MCF 10A (cell line): ENCODE measurements at regions not wholly inside any gene's neighbourhood (a gene's known extent, or its start where the extent isn't known, plus 50 kb on each side); places are given as distances from the start of the nearest gene placed in this dataset.

Source experiments
- BruUV-seq: library from RNA; stranded (reverse); fragments of 400-500 nt; replicated peaks from 2 replicates; lab custom pipeline; 2021; lab: Mats Ljungman, UMichigan
- CTCF ChIA-PET: fragments of 300-600 bp; sonication (Branson Sonifier 250); formaldehyde crosslinking; extraction: SDS; loops from one replicate; lab custom pipeline; 2021; ENCODE audit warnings: antibody characterized with exemption, inconsistent platforms; lab: Yijun Ruan, JAX
- POLR2A ChIA-PET: fragments of 300-600, 350-650 bp; sonication (Branson Sonifier 250); formaldehyde crosslinking; extraction: SDS; loops from one replicate; lab custom pipeline; 2020; ENCODE audit warnings: antibody characterized with exemption, inconsistent platforms; lab: Yijun Ruan, JAX
- DNase-seq: peaks from one replicate; pipeline ENCODE4 v3.0.0-alpha.2; 2018; ENCODE audit not compliant: unreplicated experiment
- H3K27ac Mint-ChIP-seq: one replicate; pipeline ENCODE4 v1.8.0; 2022; ENCODE audit warnings: mild to moderate bottlenecking, low read depth, mixed read lengths; ENCODE audit not compliant: unreplicated experiment
- H3K27me3 Mint-ChIP-seq: one replicate; pipeline ENCODE4 v1.8.0; 2022; ENCODE audit warnings: mixed read lengths; ENCODE audit not compliant: insufficient read depth, unreplicated experiment
- H3K36me3 Mint-ChIP-seq: one replicate; pipeline ENCODE4 v1.8.0; 2022; ENCODE audit warnings: mild to moderate bottlenecking, moderate library complexity, mixed read lengths; ENCODE audit not compliant: insufficient read depth, unreplicated experiment
- H3K4me1 Mint-ChIP-seq: one replicate; pipeline ENCODE4 v1.8.0; 2022; ENCODE audit warnings: mixed read lengths; ENCODE audit not compliant: insufficient read depth, unreplicated experiment
- H3K4me3 Mint-ChIP-seq: one replicate; pipeline ENCODE4 v1.8.0; 2022; ENCODE audit warnings: mild to moderate bottlenecking, moderate library complexity, mixed read lengths; ENCODE audit not compliant: unreplicated experiment
- H3K9me3 Mint-ChIP-seq: one replicate; pipeline ENCODE4 v1.8.0; 2022; ENCODE audit warnings: mixed read lengths; ENCODE audit not compliant: unreplicated experiment
- intact Hi-C: fragments of 100-400 bp; cut with micrococcal nuclease; formaldehyde crosslinking; loops from 2 replicates; pipeline ENCODE4 v1.14.1; 2022
- TF ChIP-seq, protein P1 (sequence below): fragments of 200-600 bp; IDR thresholded peaks from one replicate; pipeline ENCODE4 v1.8.0; 2022; ENCODE audit warnings: antibody characterized with exemption, mild to moderate bottlenecking; ENCODE audit not compliant: unreplicated experiment

DNA sequence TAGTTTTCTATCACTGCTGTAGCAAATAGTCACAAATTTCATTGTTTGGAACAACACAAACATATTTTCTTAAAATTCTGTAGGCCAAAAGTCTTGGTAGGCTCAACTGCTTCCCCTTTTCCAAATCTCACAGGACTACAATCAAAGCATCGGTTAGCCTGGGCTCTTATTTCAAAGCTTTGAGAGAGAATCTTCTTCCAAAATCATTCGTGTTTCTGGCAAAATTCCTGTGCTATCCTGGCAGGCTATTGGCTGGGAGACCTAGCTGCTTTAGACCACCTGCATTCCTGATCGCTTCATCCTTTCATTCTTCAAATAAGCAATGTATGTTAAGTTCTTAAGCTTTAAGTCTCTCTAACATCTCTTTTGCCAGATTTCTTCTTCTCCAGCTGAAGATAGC lies 629.8 kb upstream of the CDH18 start:
- no TSS peak for BruUV-seq
- Mint-ChIP-seq H3K27ac (no peak overlapping the region), H3K27me3 (no peaks in the 10 kb centered on the region), H3K4me3 (no peak overlapping the region), H3K36me3 (no peaks in the 10 kb centered on the region), H3K4me1 (no peaks in the 10 kb centered on the region), H3K9me3 (no peaks in the 10 kb centered on the region)
- POLR2A ChIA-PET = no interaction called here
- intact Hi-C loops = no loop called here
- DNase-seq = no peak
- CTCF ChIA-PET = interaction anchor here (0.6 kb wide), 1 partner anchor 389 kb away, joined by 3 read pairs; no protein-coding TSS in a partner anchor
- TF ChIP-seq, protein P1, sequence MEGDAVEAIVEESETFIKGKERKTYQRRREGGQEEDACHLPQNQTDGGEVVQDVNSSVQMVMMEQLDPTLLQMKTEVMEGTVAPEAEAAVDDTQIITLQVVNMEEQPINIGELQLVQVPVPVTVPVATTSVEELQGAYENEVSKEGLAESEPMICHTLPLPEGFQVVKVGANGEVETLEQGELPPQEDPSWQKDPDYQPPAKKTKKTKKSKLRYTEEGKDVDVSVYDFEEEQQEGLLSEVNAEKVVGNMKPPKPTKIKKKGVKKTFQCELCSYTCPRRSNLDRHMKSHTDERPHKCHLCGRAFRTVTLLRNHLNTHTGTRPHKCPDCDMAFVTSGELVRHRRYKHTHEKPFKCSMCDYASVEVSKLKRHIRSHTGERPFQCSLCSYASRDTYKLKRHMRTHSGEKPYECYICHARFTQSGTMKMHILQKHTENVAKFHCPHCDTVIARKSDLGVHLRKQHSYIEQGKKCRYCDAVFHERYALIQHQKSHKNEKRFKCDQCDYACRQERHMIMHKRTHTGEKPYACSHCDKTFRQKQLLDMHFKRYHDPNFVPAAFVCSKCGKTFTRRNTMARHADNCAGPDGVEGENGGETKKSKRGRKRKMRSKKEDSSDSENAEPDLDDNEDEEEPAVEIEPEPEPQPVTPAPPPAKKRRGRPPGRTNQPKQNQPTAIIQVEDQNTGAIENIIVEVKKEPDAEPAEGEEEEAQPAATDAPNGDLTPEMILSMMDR = no peak

DNA sequence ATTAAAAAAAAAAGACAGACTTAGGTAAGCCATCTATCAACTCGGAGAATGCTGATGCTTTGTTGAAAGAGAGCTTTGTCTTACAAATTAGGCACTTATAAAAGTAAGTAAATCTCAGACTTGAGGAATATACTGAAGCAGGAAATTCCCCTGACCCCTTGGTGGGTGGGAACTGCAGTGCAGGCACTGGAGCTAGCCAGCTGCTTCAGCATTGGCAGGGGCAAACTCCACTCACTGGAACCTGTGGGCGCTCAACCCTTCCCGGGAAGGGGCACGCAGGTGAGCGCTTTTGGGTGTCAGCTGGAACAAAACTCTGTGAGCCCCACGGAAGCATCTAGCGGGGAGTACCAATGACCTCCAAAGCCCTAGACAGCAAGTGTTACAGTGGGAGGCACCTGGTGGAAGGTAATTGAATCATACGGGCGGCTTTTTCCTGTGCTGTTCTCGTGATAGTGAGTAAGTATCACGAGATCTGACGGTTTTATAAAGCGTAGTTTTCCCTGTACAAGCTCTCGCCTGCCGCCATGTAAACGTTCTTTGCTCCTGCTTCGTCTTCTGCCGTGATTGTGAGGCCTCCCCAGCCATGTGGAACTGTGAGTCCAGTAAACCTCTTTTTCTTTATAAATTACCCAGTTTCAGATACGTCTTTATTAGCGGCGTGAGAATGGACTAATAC lies 628.0 kb upstream of the CDH18 start:
- no peaks in the 10 kb centered on the region for H3K9me3 Mint-ChIP-seq
- ChIA-PET CTCF (no interaction called here), POLR2A (no interaction called here)
- H3K4me3 Mint-ChIP-seq = no peak overlapping the region
- no peak for DNase-seq
- H3K27ac Mint-ChIP-seq = no peak overlapping the region
- TF ChIP-seq, protein P1 = no peak
- H3K27me3 Mint-ChIP-seq = no peaks in the 10 kb centered on the region
- no peaks in the 10 kb centered on the region for H3K36me3 Mint-ChIP-seq
- intact Hi-C loops = no loop called here
- no TSS peak for BruUV-seq
- H3K4me1 Mint-ChIP-seq = no peaks in the 10 kb centered on the region

DNA sequence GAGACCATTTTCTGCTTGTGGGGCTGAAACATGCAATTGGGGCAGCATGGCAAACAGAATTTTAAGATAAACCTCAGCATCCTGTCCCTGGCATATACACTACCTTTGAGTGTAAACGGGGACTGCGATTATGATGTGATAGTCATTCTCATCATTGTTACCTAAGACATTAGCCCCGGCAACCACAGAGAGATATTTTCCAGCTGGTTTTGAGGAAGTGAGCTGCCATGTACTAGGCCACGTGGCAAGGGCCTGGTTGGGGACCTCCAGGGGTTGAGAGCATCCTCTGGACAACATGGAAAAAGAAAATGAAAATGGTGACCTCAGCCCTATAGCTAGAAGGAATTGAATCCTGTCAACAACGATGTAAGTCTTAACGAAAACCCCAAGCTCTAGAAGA lies 623.6 kb upstream of the CDH18 start:
- ChIA-PET CTCF (no interaction called here), POLR2A (interaction anchor here (0.6 kb wide), 1 partner anchor 14 kb away, joined by 6 read pairs; no protein-coding TSS in a partner anchor)
- Mint-ChIP-seq H3K4me1 (no peaks in the 10 kb centered on the region), H3K36me3 (no peaks in the 10 kb centered on the region), H3K9me3 (no peaks in the 10 kb centered on the region), H3K27me3 (no peaks in the 10 kb centered on the region), H3K27ac (no peak overlapping the region), H3K4me3 (no peak overlapping the region)
- intact Hi-C loops = no loop called here
- no TSS peak for BruUV-seq
- TF ChIP-seq, protein P1 = no peak
- DNase-seq = no peak

DNA sequence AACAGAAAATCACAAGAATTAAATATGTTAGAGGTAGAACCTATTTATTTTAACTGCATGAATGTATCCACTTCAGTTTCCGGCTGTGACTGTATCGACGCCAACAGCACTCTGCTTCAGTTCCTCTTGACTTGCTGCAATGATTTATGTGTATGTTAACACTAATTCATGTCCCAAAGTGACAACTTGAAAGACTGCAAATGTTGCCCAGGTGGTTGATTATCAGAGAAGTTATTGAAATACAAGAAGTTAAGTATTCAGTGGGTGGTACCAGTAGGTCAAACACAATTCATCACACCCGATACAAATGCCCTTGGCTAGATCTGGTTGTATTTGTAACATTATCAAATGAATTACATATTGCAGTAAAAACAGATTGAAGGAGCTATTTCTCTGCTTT lies 622.7 kb upstream of the CDH18 start:
- TF ChIP-seq, protein P1 = no peak
- CTCF ChIA-PET = no interaction called here
- no peaks in the 10 kb centered on the region for H3K4me1 Mint-ChIP-seq
- intact Hi-C loops = no loop called here
- H3K36me3 Mint-ChIP-seq = no peaks in the 10 kb centered on the region
- POLR2A ChIA-PET = no interaction called here
- no peaks in the 10 kb centered on the region for H3K9me3 Mint-ChIP-seq
- no TSS peak for BruUV-seq
- no peak for DNase-seq
- H3K4me3 Mint-ChIP-seq = no peak overlapping the region
- no peak overlapping the region for H3K27ac Mint-ChIP-seq
- no peaks in the 10 kb centered on the region for H3K27me3 Mint-ChIP-seq
